ENCODE measurements at regions not wholly inside any gene's neighbourhood (a gene's known extent, or its start where the extent isn't known, plus 50 kb on each side); places are given as distances from the start of the nearest gene placed in this dataset.

DNA sequence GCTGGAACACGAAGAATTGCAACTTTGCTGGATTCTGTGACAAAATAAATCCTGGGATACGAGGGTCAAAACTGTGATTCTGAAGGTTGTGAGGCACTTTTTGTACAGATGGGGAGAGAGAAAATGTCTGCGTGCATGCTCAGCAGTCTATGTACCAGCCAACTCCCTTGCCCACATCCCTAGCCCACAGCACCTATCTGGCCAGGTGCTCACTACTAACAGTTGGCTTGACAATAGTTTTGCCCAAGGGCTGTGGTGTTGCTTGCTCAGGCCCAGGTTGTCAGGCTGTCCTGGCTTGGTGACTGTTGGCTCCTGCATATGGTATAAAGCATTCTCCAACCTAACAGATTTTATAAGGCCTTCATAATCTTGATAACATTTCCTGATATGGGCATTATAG lies 102.0 kb downstream of the DMRT2 start:
- TF ChIP-seq EZH2 (IDR thresholded peaks at IDR 0.05; ENCODE audit: borderline replicate concordance, low read depth, low read length, severe bottlenecking) = no peak
- TF ChIP-seq, protein P1, sequence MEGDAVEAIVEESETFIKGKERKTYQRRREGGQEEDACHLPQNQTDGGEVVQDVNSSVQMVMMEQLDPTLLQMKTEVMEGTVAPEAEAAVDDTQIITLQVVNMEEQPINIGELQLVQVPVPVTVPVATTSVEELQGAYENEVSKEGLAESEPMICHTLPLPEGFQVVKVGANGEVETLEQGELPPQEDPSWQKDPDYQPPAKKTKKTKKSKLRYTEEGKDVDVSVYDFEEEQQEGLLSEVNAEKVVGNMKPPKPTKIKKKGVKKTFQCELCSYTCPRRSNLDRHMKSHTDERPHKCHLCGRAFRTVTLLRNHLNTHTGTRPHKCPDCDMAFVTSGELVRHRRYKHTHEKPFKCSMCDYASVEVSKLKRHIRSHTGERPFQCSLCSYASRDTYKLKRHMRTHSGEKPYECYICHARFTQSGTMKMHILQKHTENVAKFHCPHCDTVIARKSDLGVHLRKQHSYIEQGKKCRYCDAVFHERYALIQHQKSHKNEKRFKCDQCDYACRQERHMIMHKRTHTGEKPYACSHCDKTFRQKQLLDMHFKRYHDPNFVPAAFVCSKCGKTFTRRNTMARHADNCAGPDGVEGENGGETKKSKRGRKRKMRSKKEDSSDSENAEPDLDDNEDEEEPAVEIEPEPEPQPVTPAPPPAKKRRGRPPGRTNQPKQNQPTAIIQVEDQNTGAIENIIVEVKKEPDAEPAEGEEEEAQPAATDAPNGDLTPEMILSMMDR (IDR thresholded peaks at IDR 0.05; ENCODE audit: borderline replicate concordance, extremely low read depth, low read length, poor library complexity, severe bottlenecking) = no peak

Measured in DND-41 (cell line).